ENCODE measurements at regions not wholly inside any gene's neighbourhood (a gene's known extent, or its start where the extent isn't known, plus 50 kb on each side); places are given as distances from the start of the nearest gene placed in this dataset.

- Histone ChIP-seq H4K20me1 (ENCODE audit: insufficient read depth, low read length) (no peaks in the 10 kb centered on the region), H3K9ac (ENCODE audit: insufficient read depth, low read depth, low read length) (no peak overlapping the region), H3K4me3 (replicated peaks in 1 of 3; ENCODE audit: insufficient read depth in 1 of 3, low read depth in 2 of 3, low read length in 3 of 3) (no peak overlapping the region), H3K4me2 (ENCODE audit: low read depth, low read length) (no peak overlapping the region), H3K27me3 (ENCODE audit: control insufficient read depth in 1 of 2, insufficient read depth in 2 of 2, low read length in 2 of 2) (0 out of 5 replicates have a peak, but pooled peaks cover 0 to 5% of the 10 kb centered on the region in 2 experiments), H2AFZ (ENCODE audit: low read length) (no peak overlapping the region), H3K27ac (ENCODE audit: extremely low read length, insufficient read depth, low read length) (no peak overlapping the region), H3K4me1 (ENCODE audit: insufficient read depth, low read length) (no peaks in the 10 kb centered on the region), H3K36me3 (replicated peaks in 1 of 2; ENCODE audit: control insufficient read depth in 1 of 2, insufficient read depth in 2 of 2, low read length in 2 of 2) (no peaks in the 10 kb centered on the region), H3K9me3 (ENCODE audit: low read length) (no peaks in the 10 kb centered on the region), H3K79me2 (ENCODE audit: insufficient read depth, low read length) (no peaks in the 10 kb centered on the region)
- DNase-seq (ENCODE audit: low spot score) (no peak), ATAC-seq (no peak), FAIRE-seq (no peak)
- in situ Hi-C loops (cut with HindIII; ENCODE audit: extremely low pct_ligation_motif_present, low pct_unique_long_range_greater_than_20kb) (loop anchor here (25.0 kb wide), 1 partner anchor 1681 kb away; no protein-coding TSS in a partner anchor), intact Hi-C loops (cut with micrococcal nuclease; ENCODE audit: unreplicated experiment) (no loop called here)
- no TSS peak for BruUV-seq (replicated peaks)
- ChIA-PET POLR2A (no interaction called here), CTCF (ENCODE audit: low intra/inter-chr PET ratio, low total read pairs) (no interaction called here)
- 2% methylated on average over 2 of the region's 2 CpGs for WGBS (ENCODE audit: low lambda C conversion rate)
- TF ChIP-seq MAFK (conservative IDR thresholded peaks at IDR 0.05 in 1 of 2, IDR thresholded peaks at IDR 0.05 in 1 of 2; ENCODE audit: low read length in 2 of 2) (peak; percentile 68 to 73), ZNF879 (CRISPR knock-in tag; IDR thresholded peaks at IDR 0.05) (no peak), MAFF (IDR thresholded peaks at IDR 0.05; ENCODE audit: low read depth, low read length) (peak; percentile 59)
- TF ChIP-seq, protein P1, sequence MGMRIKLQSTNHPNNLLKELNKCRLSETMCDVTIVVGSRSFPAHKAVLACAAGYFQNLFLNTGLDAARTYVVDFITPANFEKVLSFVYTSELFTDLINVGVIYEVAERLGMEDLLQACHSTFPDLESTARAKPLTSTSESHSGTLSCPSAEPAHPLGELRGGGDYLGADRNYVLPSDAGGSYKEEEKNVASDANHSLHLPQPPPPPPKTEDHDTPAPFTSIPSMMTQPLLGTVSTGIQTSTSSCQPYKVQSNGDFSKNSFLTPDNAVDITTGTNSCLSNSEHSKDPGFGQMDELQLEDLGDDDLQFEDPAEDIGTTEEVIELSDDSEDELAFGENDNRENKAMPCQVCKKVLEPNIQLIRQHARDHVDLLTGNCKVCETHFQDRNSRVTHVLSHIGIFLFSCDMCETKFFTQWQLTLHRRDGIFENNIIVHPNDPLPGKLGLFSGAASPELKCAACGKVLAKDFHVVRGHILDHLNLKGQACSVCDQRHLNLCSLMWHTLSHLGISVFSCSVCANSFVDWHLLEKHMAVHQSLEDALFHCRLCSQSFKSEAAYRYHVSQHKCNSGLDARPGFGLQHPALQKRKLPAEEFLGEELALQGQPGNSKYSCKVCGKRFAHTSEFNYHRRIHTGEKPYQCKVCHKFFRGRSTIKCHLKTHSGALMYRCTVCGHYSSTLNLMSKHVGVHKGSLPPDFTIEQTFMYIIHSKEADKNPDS (CRISPR knock-in tag; IDR thresholded peaks at IDR 0.05), result no peak
Observed at GRCh38 chr1:165067829-165068228, 288.7 kb downstream of the LMX1A start.

- ChIA-PET CTCF (ENCODE audit: low intra/inter-chr PET ratio, low total read pairs) (no interaction called here), POLR2A (no interaction called here)
- H3K4me2 ChIP-seq (ENCODE audit: low read depth, low read length), result no peak overlapping the region
- H3K27me3 ChIP-seq (ENCODE audit: control insufficient read depth in 1 of 2, insufficient read depth in 2 of 2, low read length in 2 of 2), result 0 out of 5 replicates have a peak, but pooled peaks cover 0 to 5% of the 10 kb centered on the region in 2 experiments
- no peaks in the 10 kb centered on the region for H4K20me1 ChIP-seq (ENCODE audit: insufficient read depth, low read length)
- no peaks in the 10 kb centered on the region for H3K4me1 ChIP-seq (ENCODE audit: insufficient read depth, low read length)
- TF ChIP-seq ZNF296 (CRISPR knock-in tag; conservative IDR thresholded peaks at IDR 0.05) (no peak), ZNF670 (CRISPR knock-in tag; IDR thresholded peaks at IDR 0.05; ENCODE audit: borderline replicate concordance) (no peak), ZNF644 (CRISPR knock-in tag; IDR thresholded peaks at IDR 0.05; ENCODE audit: low read depth) (no peak), NCOA5 (CRISPR knock-in tag; IDR thresholded peaks at IDR 0.05) (no peak), HCFC1 (IDR thresholded peaks at IDR 0.05; ENCODE audit: low read depth, low read length) (no peak), ZNF512B (CRISPR knock-in tag; IDR thresholded peaks at IDR 0.05; ENCODE audit: borderline replicate concordance) (no peak), SMAD3 (CRISPR knock-in tag; IDR thresholded peaks at IDR 0.05) (no peak), ZBTB20 (CRISPR knock-in tag; IDR thresholded peaks at IDR 0.05; ENCODE audit: borderline replicate concordance, low read depth) (no peak), TCF7 (IDR thresholded peaks at IDR 0.05; ENCODE audit: low read depth) (no peak)
- no peaks in the 10 kb centered on the region for H3K36me3 ChIP-seq (replicated peaks in 1 of 2; ENCODE audit: control insufficient read depth in 1 of 2, insufficient read depth in 2 of 2, low read length in 2 of 2)
- DNase-seq (ENCODE audit: low spot score) (no peak), FAIRE-seq (no peak), ATAC-seq (no peak)
- in situ Hi-C loops (cut with HindIII; ENCODE audit: extremely low pct_ligation_motif_present, low pct_unique_long_range_greater_than_20kb), result loop anchor here (25.0 kb wide), 1 partner anchor 1676 kb away; no protein-coding TSS in a partner anchor
- BruUV-seq (replicated peaks), result no TSS peak
- no peaks in the 10 kb centered on the region for H3K79me2 ChIP-seq (ENCODE audit: insufficient read depth, low read length)
- intact Hi-C loops (cut with micrococcal nuclease; ENCODE audit: unreplicated experiment), result no loop called here
- H3K4me3 ChIP-seq (replicated peaks in 1 of 3; ENCODE audit: insufficient read depth in 1 of 3, low read depth in 2 of 3, low read length in 3 of 3), result no peak overlapping the region
- H3K27ac ChIP-seq (ENCODE audit: extremely low read length, insufficient read depth, low read length), result no peak overlapping the region
- H2AFZ ChIP-seq (ENCODE audit: low read length), result no peak overlapping the region
- H3K9ac ChIP-seq (ENCODE audit: insufficient read depth, low read depth, low read length), result no peak overlapping the region
- no peaks in the 10 kb centered on the region for H3K9me3 ChIP-seq (ENCODE audit: low read length)
- WGBS (ENCODE audit: low lambda C conversion rate), result 13% methylated on average over 6 of the region's 6 CpGs
Observed at GRCh38 chr1:165063181-165063965, 293.1 kb downstream of the LMX1A start.
